ENCODE measurements at regions not wholly inside any gene's neighbourhood (a gene's known extent, or its start where the extent isn't known, plus 50 kb on each side); places are given as distances from the start of the nearest gene placed in this dataset.

DNA sequence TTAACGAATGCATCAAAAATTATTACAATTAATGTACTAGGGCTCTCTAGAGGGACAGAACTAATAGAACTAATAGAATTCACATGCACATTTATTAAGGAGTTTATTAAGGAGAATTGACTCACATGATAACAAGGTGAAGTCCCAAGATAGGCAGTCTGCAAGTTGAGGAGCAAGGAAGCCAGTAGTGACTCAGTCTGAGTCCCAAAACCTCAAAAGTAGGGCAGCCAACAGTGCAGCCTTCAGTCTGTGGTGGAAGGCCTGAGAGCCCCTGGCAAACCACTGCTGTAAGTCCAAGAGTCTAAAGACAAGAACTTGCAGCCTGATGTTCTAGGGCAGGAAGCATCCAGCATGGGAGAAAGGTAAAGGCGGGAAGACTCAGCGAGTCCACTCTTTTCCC, 633.8 kb downstream of the SEMA5A start:
- Histone ChIP-seq H4K20me1 (ENCODE audit: low read depth) (no peaks in the 10 kb centered on the region), H3K4me3 (no peak overlapping the region), H3K79me2 (ENCODE audit: low read depth) (no peaks in the 10 kb centered on the region), H3K4me1 (no peaks in the 10 kb centered on the region), H3K36me3 (no peaks in the 10 kb centered on the region), H3K27ac (no peak overlapping the region), H2AFZ (replicated peaks) (no peak overlapping the region), H3K9me3 (ENCODE audit: low read depth) (no peaks in the 10 kb centered on the region), H3K4me2 (no peak overlapping the region), H3K27me3 (peaks cover 4% of the 10 kb centered on the region), H3K9ac (no peak overlapping the region), H3F3A (ENCODE audit: low read depth) (no peaks in the 10 kb centered on the region)
- DNase-seq (ENCODE audit: low spot score), result no peak
- no peaks in the 10 kb centered on the region for H3K27me3 Mint-ChIP-seq (ENCODE audit: insufficient read depth, low read depth)
- H3K4me1 Mint-ChIP-seq, result no peaks in the 10 kb centered on the region
- no peak overlapping the region for H3K4me3 Mint-ChIP-seq
- TF ChIP-seq EZH2phosphoT487 (IDR thresholded peaks at IDR 0.05) (no peak), EZH2 (IDR thresholded peaks at IDR 0.05) (no peak)
- TF ChIP-seq, protein P1, sequence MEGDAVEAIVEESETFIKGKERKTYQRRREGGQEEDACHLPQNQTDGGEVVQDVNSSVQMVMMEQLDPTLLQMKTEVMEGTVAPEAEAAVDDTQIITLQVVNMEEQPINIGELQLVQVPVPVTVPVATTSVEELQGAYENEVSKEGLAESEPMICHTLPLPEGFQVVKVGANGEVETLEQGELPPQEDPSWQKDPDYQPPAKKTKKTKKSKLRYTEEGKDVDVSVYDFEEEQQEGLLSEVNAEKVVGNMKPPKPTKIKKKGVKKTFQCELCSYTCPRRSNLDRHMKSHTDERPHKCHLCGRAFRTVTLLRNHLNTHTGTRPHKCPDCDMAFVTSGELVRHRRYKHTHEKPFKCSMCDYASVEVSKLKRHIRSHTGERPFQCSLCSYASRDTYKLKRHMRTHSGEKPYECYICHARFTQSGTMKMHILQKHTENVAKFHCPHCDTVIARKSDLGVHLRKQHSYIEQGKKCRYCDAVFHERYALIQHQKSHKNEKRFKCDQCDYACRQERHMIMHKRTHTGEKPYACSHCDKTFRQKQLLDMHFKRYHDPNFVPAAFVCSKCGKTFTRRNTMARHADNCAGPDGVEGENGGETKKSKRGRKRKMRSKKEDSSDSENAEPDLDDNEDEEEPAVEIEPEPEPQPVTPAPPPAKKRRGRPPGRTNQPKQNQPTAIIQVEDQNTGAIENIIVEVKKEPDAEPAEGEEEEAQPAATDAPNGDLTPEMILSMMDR (IDR thresholded peaks at IDR 0.05), result no peak
- H3K27ac Mint-ChIP-seq, result no peak overlapping the region
- H3K36me3 Mint-ChIP-seq, result no peaks in the 10 kb centered on the region
- H3K9me3 Mint-ChIP-seq, result no peaks in the 10 kb centered on the region

DNA sequence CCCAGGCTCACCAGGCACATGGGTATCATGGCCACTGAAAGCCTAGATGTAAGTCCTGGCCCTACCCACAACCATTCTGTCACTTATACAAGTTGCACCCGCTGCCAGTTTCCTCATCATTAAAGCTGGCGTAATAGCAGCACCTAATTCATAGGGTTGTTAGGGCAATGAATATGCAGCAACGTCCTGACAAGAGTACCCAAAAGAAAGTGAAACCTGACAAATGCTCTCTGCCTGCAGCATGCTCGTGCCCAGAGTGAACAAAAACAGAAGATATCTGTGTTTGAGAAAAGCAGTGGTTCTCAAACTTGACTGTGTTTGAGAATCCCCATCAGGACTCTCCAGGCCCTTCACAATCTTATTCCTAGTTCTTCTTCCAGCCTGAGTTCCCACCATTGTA, 632.4 kb downstream of the SEMA5A start:
- Histone ChIP-seq H3K4me1 (no peaks in the 10 kb centered on the region), H3K9ac (no peak overlapping the region), H3K27me3 (no peaks in the 10 kb centered on the region), H3K4me2 (no peak overlapping the region), H3K79me2 (ENCODE audit: low read depth) (no peaks in the 10 kb centered on the region), H3K27ac (no peak overlapping the region), H3K9me3 (ENCODE audit: low read depth) (no peaks in the 10 kb centered on the region), H3K4me3 (no peak overlapping the region), H4K20me1 (ENCODE audit: low read depth) (no peaks in the 10 kb centered on the region), H2AFZ (replicated peaks) (no peak overlapping the region), H3F3A (ENCODE audit: low read depth) (no peaks in the 10 kb centered on the region), H3K36me3 (no peaks in the 10 kb centered on the region)
- Mint-ChIP-seq H3K27ac (no peak overlapping the region), H3K27me3 (ENCODE audit: insufficient read depth, low read depth) (no peaks in the 10 kb centered on the region), H3K36me3 (no peaks in the 10 kb centered on the region), H3K4me1 (no peaks in the 10 kb centered on the region), H3K4me3 (no peak overlapping the region), H3K9me3 (no peaks in the 10 kb centered on the region)
- TF ChIP-seq EZH2 (IDR thresholded peaks at IDR 0.05), result no peak
- TF ChIP-seq, protein P1 (IDR thresholded peaks at IDR 0.05), result no peak
- TF ChIP-seq EZH2phosphoT487 (IDR thresholded peaks at IDR 0.05), result no peak
- DNase-seq (ENCODE audit: low spot score), result no peak

DNA sequence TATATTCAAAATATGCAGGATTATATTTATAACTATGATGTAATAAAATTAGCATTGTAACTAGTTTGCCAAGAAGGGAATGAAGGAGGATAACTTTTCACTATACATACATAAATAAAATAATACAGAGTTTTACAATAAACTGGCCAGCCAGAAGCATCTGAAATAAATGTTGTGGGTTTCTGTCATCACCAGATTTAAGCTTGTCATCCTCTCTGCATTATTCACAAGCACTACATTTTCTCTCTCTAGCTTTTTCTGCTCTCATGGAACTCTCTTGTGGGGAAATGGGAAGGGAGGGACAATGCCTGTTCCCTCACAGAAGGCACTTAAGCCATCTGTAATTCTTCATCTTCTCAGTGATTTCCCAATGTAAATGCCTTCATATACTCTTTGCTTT, 626.8 kb downstream of the SEMA5A start:
- Histone ChIP-seq H3K9me3 (ENCODE audit: low read depth) (no peaks in the 10 kb centered on the region), H3K4me1 (no peaks in the 10 kb centered on the region), H3F3A (ENCODE audit: low read depth) (no peaks in the 10 kb centered on the region), H3K9ac (no peak overlapping the region), H2AFZ (replicated peaks) (no peak overlapping the region), H3K27me3 (no peaks in the 10 kb centered on the region), H3K4me2 (no peak overlapping the region), H3K36me3 (no peaks in the 10 kb centered on the region), H3K27ac (no peak overlapping the region), H3K4me3 (no peak overlapping the region), H4K20me1 (ENCODE audit: low read depth) (no peaks in the 10 kb centered on the region), H3K79me2 (ENCODE audit: low read depth) (no peaks in the 10 kb centered on the region)
- no peaks in the 10 kb centered on the region for H3K9me3 Mint-ChIP-seq
- DNase-seq (ENCODE audit: low spot score), result no peak
- no peak overlapping the region for H3K4me3 Mint-ChIP-seq
- no peaks in the 10 kb centered on the region for H3K4me1 Mint-ChIP-seq
- TF ChIP-seq, protein P1 (IDR thresholded peaks at IDR 0.05), result no peak
- TF ChIP-seq EZH2 (IDR thresholded peaks at IDR 0.05), result no peak
- no peak for TF ChIP-seq EZH2phosphoT487 (IDR thresholded peaks at IDR 0.05)
- H3K27ac Mint-ChIP-seq, result no peak overlapping the region
- no peaks in the 10 kb centered on the region for H3K36me3 Mint-ChIP-seq
- peaks cover 2% of the 10 kb centered on the region for H3K27me3 Mint-ChIP-seq (ENCODE audit: insufficient read depth, low read depth)

DNA sequence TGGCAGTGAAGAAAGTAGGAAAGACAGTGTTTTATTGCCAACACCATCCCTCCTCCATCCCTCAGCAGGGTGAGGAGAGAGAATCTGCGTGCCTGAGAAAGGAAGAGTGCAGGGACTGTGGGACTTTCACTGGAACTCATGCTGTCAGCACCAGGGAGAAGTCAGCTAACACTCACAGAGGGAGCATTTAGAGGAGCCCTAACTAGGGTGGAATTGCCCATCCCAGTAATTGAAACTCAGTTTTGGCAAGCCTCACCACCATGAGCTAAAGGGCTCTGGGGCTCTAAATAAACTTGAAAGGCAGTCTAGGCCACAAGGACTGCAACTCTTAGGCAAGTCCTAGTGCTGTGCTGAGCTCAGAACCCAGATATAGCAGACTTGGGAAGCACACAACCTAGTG, 622.3 kb downstream of the SEMA5A start:
- Mint-ChIP-seq H3K27me3 (ENCODE audit: insufficient read depth, low read depth) (peaks cover 4% of the 10 kb centered on the region), H3K36me3 (no peaks in the 10 kb centered on the region), H3K27ac (no peak overlapping the region), H3K9me3 (no peaks in the 10 kb centered on the region), H3K4me3 (no peak overlapping the region), H3K4me1 (no peaks in the 10 kb centered on the region)
- H2AFZ ChIP-seq (replicated peaks), result no peak overlapping the region
- no peaks in the 10 kb centered on the region for H3K27me3 ChIP-seq
- H3F3A ChIP-seq (ENCODE audit: low read depth), result no peaks in the 10 kb centered on the region
- H3K36me3 ChIP-seq, result no peaks in the 10 kb centered on the region
- DNase-seq (ENCODE audit: low spot score), result no peak
- H3K79me2 ChIP-seq (ENCODE audit: low read depth), result no peaks in the 10 kb centered on the region
- no peak overlapping the region for H3K27ac ChIP-seq
- no peaks in the 10 kb centered on the region for H3K4me1 ChIP-seq
- H3K9ac ChIP-seq, result no peak overlapping the region
- no peaks in the 10 kb centered on the region for H3K9me3 ChIP-seq (ENCODE audit: low read depth)
- no peak overlapping the region for H3K4me3 ChIP-seq
- no peak overlapping the region for H3K4me2 ChIP-seq
- no peaks in the 10 kb centered on the region for H4K20me1 ChIP-seq (ENCODE audit: low read depth)
- no peak for TF ChIP-seq EZH2 (IDR thresholded peaks at IDR 0.05)
- TF ChIP-seq EZH2phosphoT487 (IDR thresholded peaks at IDR 0.05), result no peak
- TF ChIP-seq, protein P1 (IDR thresholded peaks at IDR 0.05), result no peak
